T-helper 1 cell (primary cell): ENCODE measurements at regions not wholly inside any gene's neighbourhood (a gene's known extent, or its start where the extent isn't known, plus 50 kb on each side); places are given as distances from the start of the nearest gene placed in this dataset.

Source experiments
- DNase-seq, 5 donors: peaks; one replicate each; pipeline ENCODE4 v3.0.0-alpha.2; 2012 to 2020

GRCh38 chr6:15872241-15873103 lies 209.6 kb upstream of the DTNBP1 start:
- DNase-seq = no peak

- no peak for DNase-seq
Measured at GRCh38 chr6:15871276-15871675, 208.4 kb upstream of the DTNBP1 start.

- no peak for DNase-seq
Measured at GRCh38 chr6:15870333-15871043, 207.7 kb upstream of the DTNBP1 start.

- no peak for DNase-seq
Measured at GRCh38 chr6:15864708-15865062, 201.9 kb upstream of the DTNBP1 start.

- DNase-seq = no peak
Measured at GRCh38 chr6:15864038-15864707, 201.3 kb upstream of the DTNBP1 start.

GRCh38 chr6:15862810-15863209 lies 200.0 kb upstream of the DTNBP1 start:
- no peak for DNase-seq

- no peak for DNase-seq
Measured at GRCh38 chr6:15861486-15861885, 198.7 kb upstream of the DTNBP1 start.

- no peak for DNase-seq
Measured at GRCh38 chr6:15854826-15855710, 192.2 kb upstream of the DTNBP1 start.

GRCh38 chr6:15854378-15854777 lies 191.6 kb upstream of the DTNBP1 start:
- no peak for DNase-seq

- DNase-seq = no peak
Measured at GRCh38 chr6:15853259-15853658, 190.4 kb upstream of the DTNBP1 start.

- DNase-seq = no peak
Measured at GRCh38 chr6:15852289-15852688, 189.5 kb upstream of the DTNBP1 start.

GRCh38 chr6:15849395-15849794 lies 186.6 kb upstream of the DTNBP1 start:
- no peak for DNase-seq

- no peak for DNase-seq
Measured at GRCh38 chr6:15845492-15845891, 182.7 kb upstream of the DTNBP1 start.

- DNase-seq = no peak
Measured at GRCh38 chr6:15843764-15844163, 180.9 kb upstream of the DTNBP1 start.

GRCh38 chr6:15843226-15843625 lies 180.4 kb upstream of the DTNBP1 start:
- no peak for DNase-seq

- DNase-seq = no peak
Measured at GRCh38 chr6:15842727-15843117, 179.9 kb upstream of the DTNBP1 start.

- DNase-seq = no peak
Measured at GRCh38 chr6:15841937-15842726, 179.3 kb upstream of the DTNBP1 start.

GRCh38 chr6:15839969-15840541 lies 177.2 kb upstream of the DTNBP1 start:
- no peak for DNase-seq

- no peak for DNase-seq
Measured at GRCh38 chr6:15837205-15837604, 174.4 kb upstream of the DTNBP1 start.

GRCh38 chr6:15832841-15833240 lies 170.0 kb upstream of the DTNBP1 start:
- no peak for DNase-seq

GRCh38 chr6:15829156-15829555 lies 166.3 kb upstream of the DTNBP1 start:
- DNase-seq = no peak
